Ishikawa (cell line): ENCODE measurements at regions not wholly inside any gene's neighbourhood (a gene's known extent, or its start where the extent isn't known, plus 50 kb on each side); places are given as distances from the start of the nearest gene placed in this dataset.

Experiments
- CREB1 ChIP-seq: IDR thresholded peaks from 2 replicates; pipeline ENCODE4 v1.6.1; 2012; ENCODE audit warnings: low read depth
- EGR1 ChIP-seq: IDR thresholded peaks from 2 replicates; pipeline ENCODE4 v1.6.1; 2012
- MAX ChIP-seq: IDR thresholded peaks from 2 replicates; pipeline ENCODE4 v1.6.1; 2012
- NFIC ChIP-seq: IDR thresholded peaks from 2 replicates; pipeline ENCODE4 v1.6.1; 2012
- RAD21 ChIP-seq: IDR thresholded peaks from 2 replicates; pipeline ENCODE4 v1.6.1; 2012; ENCODE audit warnings: low read depth
- REST ChIP-seq: IDR thresholded peaks from 2 replicates; pipeline ENCODE4 v1.6.1; 2012; ENCODE audit warnings: low read depth, mild to moderate bottlenecking
- YY1 ChIP-seq: IDR thresholded peaks from 2 replicates; pipeline ENCODE4 v1.6.1; 2012; ENCODE audit warnings: low read depth

- TF ChIP-seq REST (no peak), NFIC (no peak), RAD21 (no peak), CREB1 (no peak), MAX (no peak), YY1 (no peak), EGR1 (no peak)
Measured at GRCh38 chr14:39673734-39674133, 241.5 kb upstream of the FBXO33 start.
